H1 (cell line): ENCODE measurements at regions not wholly inside any gene's neighbourhood (a gene's known extent, or its start where the extent isn't known, plus 50 kb on each side); places are given as distances from the start of the nearest gene placed in this dataset.

Experiments
- CTCF ChIA-PET: fragments of 300-600 bp; sonication (Branson Sonifier 250); formaldehyde crosslinking; loops from one replicate; lab custom pipeline; 2021; ENCODE audit not compliant: partially characterized antibody; lab: Charles Lee
- POLR2A ChIA-PET: fragments of 300-600 bp; sonication (Branson Sonifier 250); formaldehyde crosslinking; loops from one replicate; lab custom pipeline; 2021; ENCODE audit warnings: inconsistent platforms; ENCODE audit not compliant: partially characterized antibody; lab: Charles Lee
- DNase-seq, 2 experiments: peaks; one replicate each; pipeline versions ENCODE4 v3.0.0 to v3.0.0-alpha.2; 2010 to 2022; ENCODE audit warnings: low spot score in 2 of 2, low read depth in 1 of 2, mixed read lengths in 1 of 2
- FAIRE-seq: peaks from 2 replicates; lab custom pipeline; 2011; peaks lifted over from hg19 to GRCh38; lab: Jason Lieb, UNC
- H2AFZ ChIP-seq: 2 replicates; pipeline ENCODE4 v1.8.1; 2012; ENCODE audit warnings: low read length, inconsistent platforms
- H2AK5ac ChIP-seq: 2 replicates; pipeline ENCODE4 v1.6.1; 2013; ENCODE audit warnings: low read depth, low read length
- H2BK120ac ChIP-seq: replicated peaks from 2 replicates; pipeline ENCODE3; 2013; ENCODE audit warnings: low read depth, low read length, inconsistent platforms
- H2BK12ac ChIP-seq: 2 replicates; pipeline ENCODE4 v1.6.1; 2013; ENCODE audit warnings: low read depth, low read length
- H2BK15ac ChIP-seq: 2 replicates; pipeline ENCODE4 v1.6.1; 2013; ENCODE audit warnings: low read length
- H2BK20ac ChIP-seq: 2 replicates; pipeline ENCODE4 v1.6.1; 2013; ENCODE audit warnings: low read length
- H2BK5ac ChIP-seq: 2 replicates; pipeline ENCODE4 v1.6.1; 2013; ENCODE audit warnings: low read depth, low read length
- H3K14ac ChIP-seq: 2 replicates; pipeline ENCODE4 v1.6.1; 2013; ENCODE audit warnings: inconsistent platforms; ENCODE audit not compliant: insufficient read length
- H3K18ac ChIP-seq: 2 replicates; pipeline ENCODE4 v1.6.1; 2013; ENCODE audit warnings: low read length; ENCODE audit errors: extremely low read depth
- H3K23ac ChIP-seq: 2 replicates; pipeline ENCODE4 v1.6.1; 2013; ENCODE audit warnings: inconsistent platforms; ENCODE audit not compliant: insufficient read length
- H3K23me2 ChIP-seq: 2 replicates; pipeline ENCODE4 v1.6.1; 2013; ENCODE audit warnings: low read depth, low read length
- H3K27ac ChIP-seq: 2 replicates; pipeline ENCODE4 v1.6.1; 2011; ENCODE audit warnings: low read depth, low read length, inconsistent platforms
- H3K27me3 ChIP-seq, 4 experiments: replicated peaks in 1 of 4; 1 replicate in 1 of 4; 2 replicates in 3 of 4; pipeline versions ENCODE4 v1.6.1 to v1.8.1; 2011 to 2013; ENCODE audit warnings: low read length in 3 of 4, mild to moderate bottlenecking in 3 of 4, inconsistent platforms in 2 of 4, mixed read lengths in 2 of 4, moderate library complexity in 1 of 4; ENCODE audit not compliant: control insufficient read depth in 3 of 4, insufficient read depth in 3 of 4; ENCODE audit errors: extremely low read depth in 1 of 4
- H3K36me3 ChIP-seq, 4 experiments: 2 replicates each; pipeline versions ENCODE4 v1.6.1 to v1.8.1; 2011 to 2013; ENCODE audit warnings: mild to moderate bottlenecking in 4 of 4, low read length in 3 of 4, moderate library complexity in 2 of 4, control low read depth in 1 of 4, inconsistent platforms in 1 of 4; ENCODE audit not compliant: insufficient read depth in 4 of 4, control insufficient read depth in 2 of 4
- H3K4ac ChIP-seq: replicated peaks from 2 replicates; pipeline ENCODE3; 2013; ENCODE audit warnings: low read length, low read depth, mixed read lengths, inconsistent platforms; ENCODE audit not compliant: insufficient read length
- H3K4me1 ChIP-seq, 4 experiments: replicated peaks in 1 of 4; 1 replicate in 1 of 4; 2 replicates in 3 of 4; pipeline versions ENCODE4 v1.6.1 to v1.8.1; 2011 to 2013; ENCODE audit warnings: low read length in 3 of 4, inconsistent platforms in 2 of 4, mixed read lengths in 1 of 4; ENCODE audit not compliant: insufficient read depth in 4 of 4, control insufficient read depth in 3 of 4
- H3K4me2 ChIP-seq, 2 experiments: 2 replicates each; pipeline versions ENCODE4 v1.6.1 to v1.8.1; 2011 to 2013; ENCODE audit warnings: low read depth in 2 of 2, low read length in 2 of 2, control low read depth in 1 of 2, inconsistent platforms in 1 of 2, mild to moderate bottlenecking in 1 of 2; ENCODE audit not compliant: insufficient read depth in 1 of 2
- H3K4me3 ChIP-seq, 4 experiments: fragments of 200-600, 300-600 bp in 1 of 4; sonication (generic), shearing (Covaris generic), sonication (Bioruptor Twin) in 1 of 4; 2 replicates each; pipeline versions ENCODE4 v1.5.1 to v1.8.1; 2011 to 2016; ENCODE audit warnings: low read length in 4 of 4, low read depth in 3 of 4, control low read depth in 2 of 4, inconsistent platforms in 2 of 4, mild to moderate bottlenecking in 2 of 4, mixed read lengths in 1 of 4, moderate library complexity in 1 of 4; ENCODE audit not compliant: insufficient read depth in 2 of 4; ENCODE audit errors: extremely low read depth in 1 of 4
- H3K56ac ChIP-seq: replicated peaks from 2 replicates; pipeline ENCODE3; 2013; ENCODE audit warnings: low read depth, mild to moderate bottlenecking, mixed read lengths, low read length, inconsistent platforms; ENCODE audit not compliant: insufficient read length
- H3K79me1 ChIP-seq: 2 replicates; pipeline ENCODE4 v1.6.1; 2013; ENCODE audit warnings: low read depth, low read length, control low read depth
- H3K79me2 ChIP-seq, 2 experiments: 2 replicates each; pipeline versions ENCODE4 v1.6.1 to v1.8.1; 2012 to 2013; ENCODE audit warnings: low read length in 2 of 2, mild to moderate bottlenecking in 2 of 2, inconsistent platforms in 1 of 2; ENCODE audit not compliant: insufficient read depth in 2 of 2, control insufficient read depth in 1 of 2
- H3K9ac ChIP-seq, 4 experiments: replicated peaks in 1 of 4; 1 replicate in 1 of 4; 2 replicates in 3 of 4; pipeline versions ENCODE4 v1.6.1 to v1.8.1; 2011 to 2013; ENCODE audit warnings: low read depth in 3 of 4, low read length in 3 of 4, control low read depth in 2 of 4, mild to moderate bottlenecking in 2 of 4, moderate library complexity in 2 of 4, inconsistent platforms in 1 of 4; ENCODE audit errors: extremely low read depth in 1 of 4
- H3K9me3 ChIP-seq, 2 experiments: 2 replicates each; pipeline versions ENCODE4 v1.6.1 to v1.8.1; 2012 to 2013; ENCODE audit warnings: mild to moderate bottlenecking in 2 of 2, moderate library complexity in 2 of 2, control low read depth in 1 of 2, inconsistent platforms in 1 of 2, low read depth in 1 of 2, low read length in 1 of 2, mixed read lengths in 1 of 2; ENCODE audit not compliant: insufficient read depth in 2 of 2
- H4K20me1 ChIP-seq, 2 experiments: replicated peaks in 1 of 2; 2 replicates each; pipeline versions ENCODE3 to v1.8.1; 2011 to 2013; ENCODE audit warnings: inconsistent platforms in 2 of 2, low read length in 2 of 2, mild to moderate bottlenecking in 1 of 2; ENCODE audit not compliant: insufficient read depth in 2 of 2, control insufficient read depth in 1 of 2
- H4K5ac ChIP-seq: 2 replicates; pipeline ENCODE4 v1.6.1; 2013; ENCODE audit warnings: low read length, low read depth, mixed read lengths, inconsistent platforms; ENCODE audit not compliant: insufficient read length
- H4K8ac ChIP-seq: 2 replicates; pipeline ENCODE4 v1.8.0; 2013; ENCODE audit warnings: mild to moderate bottlenecking, moderate library complexity, low read length, inconsistent platforms; ENCODE audit not compliant: insufficient read depth; ENCODE audit errors: extremely low read depth
- H4K91ac ChIP-seq: replicated peaks from 2 replicates; pipeline ENCODE3; 2013; ENCODE audit warnings: low read length, mixed read lengths, inconsistent platforms; ENCODE audit not compliant: insufficient read length
- ASH2L ChIP-seq: fragments of 200-600, 300-600 bp; sonication (generic); IDR thresholded peaks from one replicate; pipeline ENCODE4 v1.7.1; 2017; ENCODE audit warnings: low read length
- ATF3 ChIP-seq: IDR thresholded peaks from 2 replicates; pipeline ENCODE4 v1.6.1; 2011; ENCODE audit warnings: low read depth, mild to moderate bottlenecking, low read length; ENCODE audit not compliant: insufficient read depth
- BACH1 ChIP-seq: IDR thresholded peaks from 2 replicates; pipeline ENCODE4 v1.6.1; 2012; ENCODE audit warnings: low read length, improper control_type of control experiment
- CBX5 ChIP-seq: fragments of 300-800, 300-1000 bp; sonication (generic); IDR thresholded peaks from 2 replicates; pipeline ENCODE4 v1.7.1; 2016; ENCODE audit warnings: antibody characterized with exemption, low read length, low read depth
- E2F6 ChIP-seq: IDR thresholded peaks from 2 replicates; pipeline ENCODE4 v1.6.1; 2012; ENCODE audit warnings: inconsistent platforms
- EP300 ChIP-seq, 2 experiments: IDR thresholded peaks; 1 replicate in 1 of 2; 2 replicates in 1 of 2; pipeline ENCODE4 v1.6.1; 2011 to 2012; ENCODE audit warnings: low read depth in 2 of 2, low read length in 2 of 2, mild to moderate bottlenecking in 2 of 2, borderline replicate concordance in 1 of 2, inconsistent platforms in 1 of 2, moderate library complexity in 1 of 2
- EZH2 ChIP-seq: fragments of 200-600 bp; sonication (generic); IDR thresholded peaks from 2 replicates; pipeline ENCODE4 v1.7.1; 2012; ENCODE audit warnings: low read depth, mild to moderate bottlenecking, moderate library complexity, low read length, inconsistent platforms; ENCODE audit not compliant: severe bottlenecking
- HDAC2 ChIP-seq, 2 experiments: fragments of 300-600 bp in 1 of 2; sonication (generic) in 1 of 2; IDR thresholded peaks; 2 replicates each; pipeline ENCODE4 v1.6.1; 2011 to 2012; ENCODE audit warnings: low read depth in 2 of 2, low read length in 2 of 2, mild to moderate bottlenecking in 2 of 2, moderate library complexity in 2 of 2, borderline replicate concordance in 1 of 2, inconsistent platforms in 1 of 2
- JUN ChIP-seq: IDR thresholded peaks from 2 replicates; pipeline ENCODE4 v1.6.1; 2011; ENCODE audit warnings: low read depth, mild to moderate bottlenecking, improper control_type of control experiment, low read length
- SAP30 ChIP-seq: fragments of 300-600 bp; sonication (generic); IDR thresholded peaks from 2 replicates; pipeline ENCODE4 v1.7.1; 2012; ENCODE audit warnings: low read length, moderate library complexity, mild to moderate bottlenecking, inconsistent platforms; ENCODE audit not compliant: insufficient read depth, insufficient replicate concordance
- SIN3A ChIP-seq, 2 experiments: IDR thresholded peaks in 1 of 2; conservative IDR thresholded peaks in 1 of 2; 2 replicates each; pipeline ENCODE4 v1.6.1; 2011 to 2012; ENCODE audit warnings: low read length in 2 of 2, improper control_type of control experiment in 1 of 2, low read depth in 1 of 2, mild to moderate bottlenecking in 1 of 2
- TEAD4 ChIP-seq: IDR thresholded peaks from 2 replicates; pipeline ENCODE4 v1.6.1; 2012; ENCODE audit warnings: low read depth, low read length, inconsistent platforms, mixed read lengths
- WGBS, 2 experiments: shearing (Covaris generic) in 1 of 2; methylation state at CpG; one replicate each; pipeline versions ENCODE4 v1.1.6 to v1.1.7; 2013 to 2015; ENCODE audit warnings: low lambda C conversion rate in 2 of 2, mixed read lengths in 2 of 2, inconsistent platforms in 1 of 2, low coverage in 1 of 2, missing lambda C conversion rate in 1 of 2; ENCODE audit not compliant: insufficient replicate concordance in 2 of 2, insufficient coverage in 1 of 2, insufficient read length in 1 of 2; ENCODE audit errors: extremely low coverage in 1 of 2, missing lambda C conversion rate in 1 of 2; 5-methylcytosine and 5-hydroxymethylcytosine counted together

- peak overlapping the region; percentile 42 to 55; a peak in 3 of 4 replicates for H3K4me2 ChIP-seq
- no peaks in the 10 kb centered on the region; the same call in 1 of the 2 replicates for H3K23me2 ChIP-seq
- H3K4me1 ChIP-seq: peaks cover 0 to 16% (median 4%) of the 10 kb centered on the region in 4 experiments; a peak in 2 of 7 replicates
- H3K79me1 ChIP-seq: no peaks in the 10 kb centered on the region
- H3K23ac ChIP-seq: no peak overlapping the region
- no peaks in the 10 kb centered on the region for H3K27me3 ChIP-seq
- peak overlapping the region; percentile 72; the same call in 1 of the 2 replicates for H2BK12ac ChIP-seq
- H3K18ac ChIP-seq: no peak overlapping the region
- H4K91ac ChIP-seq: no peak overlapping the region
- H2BK15ac ChIP-seq: no peak overlapping the region
- H3K36me3 ChIP-seq: no peaks in the 10 kb centered on the region
- no peak overlapping the region; the same call in 1 of the 2 replicates for H2BK5ac ChIP-seq
- H3K4me3 ChIP-seq: no peak overlapping the region
- H3K4ac ChIP-seq: no peak overlapping the region
- H3K79me2 ChIP-seq: no peaks in the 10 kb centered on the region
- DNase-seq: no peak
- no peak overlapping the region for H4K5ac ChIP-seq
- POLR2A ChIA-PET: no interaction called here
- no peak overlapping the region for H2AFZ ChIP-seq
- H2AK5ac ChIP-seq: no peak overlapping the region
- no peak overlapping the region for H2BK120ac ChIP-seq
- 56% methylated on average over 1 of the region's 1 CpG; no CpG with 5 or more reads in 1 of the 2 experiments for WGBS, 2 experiments
- H3K9ac ChIP-seq: no peak overlapping the region
- no peak overlapping the region for H2BK20ac ChIP-seq
- no peak overlapping the region for H3K27ac ChIP-seq
- H4K20me1 ChIP-seq: no peaks in the 10 kb centered on the region
- FAIRE-seq: no peak
- CTCF ChIA-PET: no interaction called here
- no peak overlapping the region for H3K14ac ChIP-seq
- H3K9me3 ChIP-seq: no peaks in the 10 kb centered on the region
- no peak overlapping the region for H4K8ac ChIP-seq
- no peak overlapping the region for H3K56ac ChIP-seq
- TF ChIP-seq HDAC2 (IDR thresholded peaks at IDR 0.05; ENCODE audit: borderline replicate concordance in 1 of 2, low read depth in 2 of 2, low read length in 2 of 2) (no peak), SIN3A (conservative IDR thresholded peaks at IDR 0.05 in 1 of 2, IDR thresholded peaks at IDR 0.05 in 1 of 2; ENCODE audit: low read depth in 1 of 2, low read length in 2 of 2) (no peak), TEAD4 (no peak), SAP30 (no peak), EZH2 (no peak), JUN (no peak), CBX5 (no peak), EP300 (IDR thresholded peaks at IDR 0.05; ENCODE audit: borderline replicate concordance in 1 of 2, low read depth in 2 of 2, low read length in 2 of 2) (no peak), ATF3 (no peak), BACH1 (no peak), ASH2L (no peak), E2F6 (no peak)
Measured at GRCh38 chr4:115219862-115220261, 106.4 kb upstream of the NDST4 start.
